ENCODE measurements at regions not wholly inside any gene's neighbourhood (a gene's known extent, or its start where the extent isn't known, plus 50 kb on each side); places are given as distances from the start of the nearest gene placed in this dataset.

- FAIRE-seq (no peak), DNase-seq (ENCODE audit: low spot score in 2 of 2) (peak in 1 of 2 donors; percentile 24)
Observed at GRCh38 chr20:41956338-41957074, 338.3 kb upstream of the CHD6 start.

- DNase-seq (ENCODE audit: low spot score in 2 of 2) (no peak), FAIRE-seq (no peak)
Observed at GRCh38 chr20:41952166-41952565, 334.0 kb upstream of the CHD6 start.

- FAIRE-seq (no peak), DNase-seq (ENCODE audit: low spot score in 2 of 2) (no peak)
Observed at GRCh38 chr20:41951615-41952014, 333.4 kb upstream of the CHD6 start.

GRCh38 chr20:41939659-41940058, 321.5 kb upstream of the CHD6 start:
- no peak for FAIRE-seq
- DNase-seq (ENCODE audit: low spot score in 2 of 2), result no peak

GRCh38 chr20:41938353-41938752, 320.2 kb upstream of the CHD6 start:
- FAIRE-seq (no peak), DNase-seq (ENCODE audit: low spot score in 2 of 2) (no peak)

- DNase-seq (ENCODE audit: low spot score in 2 of 2) (no peak), FAIRE-seq (no peak)
Observed at GRCh38 chr20:41935259-41935791, 317.1 kb upstream of the CHD6 start.

- FAIRE-seq (no peak), DNase-seq (ENCODE audit: low spot score in 2 of 2) (no peak)
Observed at GRCh38 chr20:41932431-41932830, 314.3 kb upstream of the CHD6 start.

GRCh38 chr20:41927655-41928054, 309.5 kb upstream of the CHD6 start:
- FAIRE-seq (no peak), DNase-seq (ENCODE audit: low spot score in 2 of 2) (no peak)

GRCh38 chr20:41927189-41927588, 309.0 kb upstream of the CHD6 start:
- FAIRE-seq (no peak), DNase-seq (ENCODE audit: low spot score in 2 of 2) (no peak)

- DNase-seq (ENCODE audit: low spot score in 2 of 2) (no peak), FAIRE-seq (no peak)
Observed at GRCh38 chr20:41925476-41925875, 307.3 kb upstream of the CHD6 start.

GRCh38 chr20:41923624-41924023, 305.4 kb upstream of the CHD6 start:
- FAIRE-seq (no peak), DNase-seq (ENCODE audit: low spot score in 2 of 2) (no peak)

- no peak for DNase-seq (ENCODE audit: low spot score in 2 of 2)
- no peak for FAIRE-seq
Observed at GRCh38 chr20:41913146-41913545, 295.0 kb upstream of the CHD6 start.

GRCh38 chr20:41910558-41910957, 292.4 kb upstream of the CHD6 start:
- no peak for FAIRE-seq
- no peak for DNase-seq (ENCODE audit: low spot score in 2 of 2)

- no peak for DNase-seq (ENCODE audit: low spot score in 2 of 2)
- FAIRE-seq, result no peak
Observed at GRCh38 chr20:41905199-41905598, 287.0 kb upstream of the CHD6 start.

GRCh38 chr20:41903586-41903985, 285.4 kb upstream of the CHD6 start:
- no peak for DNase-seq (ENCODE audit: low spot score in 2 of 2)
- FAIRE-seq, result no peak

- FAIRE-seq (no peak), DNase-seq (ENCODE audit: low spot score in 2 of 2) (no peak)
Observed at GRCh38 chr20:41902346-41902745, 284.2 kb upstream of the CHD6 start.

GRCh38 chr20:41900201-41900691, 282.1 kb upstream of the CHD6 start:
- DNase-seq (ENCODE audit: low spot score in 2 of 2), result no peak

GRCh38 chr20:41897708-41898107, 279.5 kb upstream of the CHD6 start:
- no peak for DNase-seq (ENCODE audit: low spot score in 2 of 2)
- FAIRE-seq, result no peak

More at GRCh38 chr20:41900201-41900691, 282.1 kb upstream of the CHD6 start:
- FAIRE-seq, result no peak

- FAIRE-seq (no peak), DNase-seq (ENCODE audit: low spot score in 2 of 2) (no peak)
Observed at GRCh38 chr20:41895241-41896032, 277.3 kb upstream of the CHD6 start.

- DNase-seq (ENCODE audit: low spot score in 2 of 2) (no peak), FAIRE-seq (no peak)
Observed at GRCh38 chr20:41894255-41894963, 276.2 kb upstream of the CHD6 start.

- DNase-seq (ENCODE audit: low spot score in 2 of 2), result no peak
- no peak for FAIRE-seq
Observed at GRCh38 chr20:41892031-41892430, 273.9 kb upstream of the CHD6 start.
